Stimulated activated CD4-positive, alpha-beta T cell treated with anti-CD3 and anti-CD28 coated beads, TNF-alpha, amount 100 ng/mL, for 4 hours (primary cell): ENCODE measurements at regions not wholly inside any gene's neighbourhood (a gene's known extent, or its start where the extent isn't known, plus 50 kb on each side); places are given as distances from the start of the nearest gene placed in this dataset.
"Not testable (repeated sequence)": the region's sequence is repeated elsewhere in the genome, so short reads cannot be mapped to it uniquely, and the experiment has no call there.

Source experiments
- DNase-seq, 3 experiments: peaks; one replicate each; pipeline ENCODE4 v3.0.0-alpha.2; 2020; ENCODE audit warnings: low read depth in 3 of 3

DNA sequence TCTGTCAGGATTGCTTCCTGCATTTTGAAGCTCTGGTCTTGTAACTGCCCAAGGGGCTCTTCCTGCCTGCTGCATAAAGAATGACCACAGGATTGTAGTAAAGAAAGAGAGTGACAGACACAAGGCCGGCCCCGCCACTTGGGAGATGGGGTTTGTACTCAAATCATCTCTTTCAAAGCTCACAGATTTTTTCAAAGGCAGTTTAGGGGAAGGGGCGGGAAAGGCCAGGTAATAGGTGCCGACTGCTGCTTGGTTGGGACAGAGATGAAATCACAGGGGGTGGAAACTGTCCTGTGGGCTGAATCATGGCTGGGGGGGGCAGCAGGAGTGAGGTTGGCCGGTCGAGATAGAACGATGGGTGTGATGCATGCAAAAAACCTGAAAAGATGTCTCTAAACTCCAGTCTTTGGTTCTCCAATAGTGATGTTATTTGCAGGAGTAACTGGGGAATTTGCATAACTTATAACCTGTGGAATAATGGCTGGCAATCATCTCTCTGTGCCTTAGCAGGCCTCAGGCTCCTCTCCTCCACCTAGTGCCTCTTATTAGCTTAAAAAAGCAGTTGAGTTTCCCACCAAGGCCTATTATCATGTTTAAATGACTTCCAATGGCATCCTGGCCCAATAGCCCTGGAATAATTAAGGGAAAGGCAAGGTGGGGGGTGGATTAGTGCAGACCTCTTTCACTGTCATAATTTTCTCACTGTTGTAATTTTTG lies 778.4 kb upstream of the FRG1 start:
- DNase-seq: no peak

DNA sequence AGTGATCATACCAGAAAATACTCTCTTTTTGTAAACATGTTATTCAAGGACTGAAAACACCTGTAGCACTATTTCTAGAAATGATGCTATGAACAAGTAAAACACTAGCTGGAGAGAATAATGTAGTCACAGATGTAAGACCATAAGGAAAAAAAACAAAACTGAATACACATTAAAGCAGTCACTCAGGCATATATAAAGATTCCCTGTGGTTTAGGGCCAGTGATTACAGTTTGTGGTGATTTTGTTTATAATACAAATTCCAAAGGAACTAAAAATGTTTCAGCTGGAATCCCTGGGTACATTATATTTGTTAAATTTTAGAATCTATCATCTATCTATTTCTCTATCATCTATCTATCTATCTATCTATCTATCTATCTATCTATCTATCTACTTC lies 777.8 kb upstream of the FRG1 start:
- no peak for DNase-seq

DNA sequence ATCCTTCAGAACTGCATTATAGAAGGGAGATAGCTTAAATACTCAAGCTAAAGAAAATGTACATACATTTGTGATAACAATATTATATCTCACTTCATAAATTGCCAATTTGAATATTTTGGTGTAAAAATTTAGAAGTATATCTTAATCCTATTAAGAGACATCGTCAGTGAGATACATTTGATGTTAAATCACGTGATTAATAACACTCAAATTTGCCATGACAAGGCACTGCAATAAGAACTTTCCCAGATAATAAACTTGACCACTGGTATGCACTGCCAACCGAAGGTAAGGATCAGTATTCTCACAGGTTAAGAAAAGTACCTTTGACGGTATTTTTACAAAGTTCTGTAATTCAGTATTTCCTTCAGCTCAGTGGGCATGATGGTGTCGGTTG lies 764.7 kb upstream of the FRG1 start:
- DNase-seq: no peak

DNA sequence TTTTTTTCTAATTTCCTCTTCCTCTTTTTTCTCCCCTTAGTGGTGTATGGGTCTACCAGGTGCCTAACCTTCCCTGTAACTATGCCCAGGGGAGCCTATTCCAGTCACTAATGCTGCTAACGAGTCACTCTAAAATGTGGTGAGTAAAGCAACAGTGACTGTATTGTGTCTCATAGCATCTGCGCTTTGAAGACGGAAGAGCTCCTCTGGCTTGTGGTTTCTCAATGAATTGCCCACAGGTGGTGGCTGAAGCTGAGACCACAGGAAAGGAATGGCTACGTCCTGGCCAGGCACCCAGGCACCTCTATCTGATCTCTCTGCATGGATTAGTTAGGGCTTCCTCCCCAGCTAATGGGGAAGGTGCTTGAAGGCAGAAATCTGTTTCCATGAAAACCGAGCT lies 763.5 kb upstream of the FRG1 start:
- DNase-seq: no peak

DNA sequence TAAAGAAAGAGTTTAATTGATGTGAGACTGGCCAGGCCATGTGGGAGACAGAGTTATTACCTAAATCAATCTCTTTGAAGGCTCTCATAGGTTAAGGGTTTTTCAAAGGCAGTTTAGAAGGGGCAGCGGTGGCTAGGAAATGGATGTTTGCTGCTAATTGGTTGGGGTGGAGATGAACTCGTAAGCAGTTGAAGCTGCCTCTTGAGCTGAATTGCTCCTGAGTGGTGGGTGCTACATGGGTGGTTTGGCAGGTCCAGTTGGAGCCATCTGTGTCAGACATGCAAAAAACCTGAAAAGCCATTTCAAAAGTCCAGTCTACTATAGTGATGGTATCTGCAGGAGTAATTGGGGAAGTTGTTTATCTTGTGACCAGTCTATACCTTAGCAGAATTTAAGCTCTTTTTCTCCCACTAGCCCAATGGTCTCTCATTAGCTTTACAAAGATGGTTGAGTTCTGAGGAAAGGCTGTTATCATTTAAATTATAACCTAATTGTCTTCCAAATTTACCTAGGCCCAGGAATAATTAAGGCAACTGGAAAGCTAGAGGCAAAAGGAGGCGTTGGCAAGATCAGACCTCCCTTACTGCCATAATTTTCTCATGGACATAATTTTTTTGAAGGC lies 762.4 kb upstream of the FRG1 start:
- DNase-seq: no peak

DNA sequence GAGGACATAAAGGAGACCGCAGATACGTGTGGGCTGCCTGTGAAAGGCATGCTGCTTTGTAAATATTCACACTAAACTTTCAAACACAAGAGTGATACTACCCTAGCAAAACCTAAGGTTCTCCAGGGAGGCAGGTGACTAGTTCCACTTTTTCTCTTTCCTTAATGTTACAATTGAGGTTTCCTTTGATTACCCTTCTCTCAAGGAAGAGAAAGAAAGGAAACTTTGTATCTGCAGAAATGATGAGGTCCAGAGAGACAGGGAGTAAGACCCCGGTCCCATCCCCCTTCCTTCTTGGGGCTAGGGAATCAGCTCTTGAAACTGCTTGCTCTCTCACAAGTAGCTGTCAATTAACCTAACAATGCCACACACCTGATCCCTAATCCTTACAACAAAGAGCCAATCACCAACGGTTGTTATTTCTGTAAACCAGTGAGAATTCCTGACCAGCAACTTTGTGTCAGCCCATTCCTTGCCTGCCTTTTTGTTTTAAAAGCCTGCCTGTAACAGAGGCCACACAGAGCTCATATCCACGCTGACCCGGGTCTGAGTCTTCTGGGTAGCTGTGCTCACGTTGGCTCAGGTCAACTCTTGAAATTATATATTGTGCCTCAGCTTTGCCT lies 754.8 kb upstream of the FRG1 start:
- DNase-seq: no peak

DNA sequence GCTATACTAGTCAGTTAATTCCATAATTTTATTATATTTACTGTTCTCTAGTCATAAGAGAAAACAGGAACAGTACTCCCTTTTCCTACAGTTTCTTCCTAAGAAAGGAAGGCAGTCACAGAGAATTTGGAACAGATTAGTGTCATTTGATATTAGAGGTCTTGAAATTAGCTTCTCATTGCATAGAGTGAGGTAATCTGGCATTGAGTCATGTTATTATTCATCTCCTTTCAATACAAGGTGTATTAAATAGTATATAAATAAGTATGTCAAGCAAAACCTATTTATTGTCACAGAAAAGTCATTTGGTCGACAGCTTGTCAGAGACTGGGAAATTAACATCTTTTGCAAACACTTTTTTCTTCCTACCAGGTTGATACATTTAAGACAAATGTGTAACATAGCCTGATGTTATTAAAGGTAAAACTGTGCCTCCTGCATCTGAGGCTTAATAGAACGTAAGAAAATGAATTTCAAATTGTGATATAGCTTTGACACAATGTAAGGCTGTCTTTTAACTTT lies 753.1 kb upstream of the FRG1 start:
- DNase-seq: no peak

DNA sequence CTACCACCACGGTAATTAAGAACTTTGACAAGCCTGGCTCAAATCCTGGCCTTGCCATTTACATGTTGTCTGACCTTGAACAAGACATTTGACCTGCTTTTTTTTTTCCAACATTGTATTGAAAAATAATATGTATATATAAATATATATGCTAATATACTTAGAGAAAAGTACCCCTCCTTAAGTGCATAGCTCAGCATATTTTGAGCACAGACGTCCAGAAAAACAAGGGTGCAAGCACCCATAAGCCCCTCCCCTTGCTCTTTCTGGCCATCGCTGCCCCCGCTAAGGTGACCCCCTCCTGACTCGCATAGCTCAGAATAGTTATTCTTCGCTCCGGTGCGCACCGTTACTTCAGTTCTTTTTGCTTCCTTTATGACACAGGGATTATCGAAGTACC lies 742.0 kb upstream of the FRG1 start:
- no peak for DNase-seq

DNA sequence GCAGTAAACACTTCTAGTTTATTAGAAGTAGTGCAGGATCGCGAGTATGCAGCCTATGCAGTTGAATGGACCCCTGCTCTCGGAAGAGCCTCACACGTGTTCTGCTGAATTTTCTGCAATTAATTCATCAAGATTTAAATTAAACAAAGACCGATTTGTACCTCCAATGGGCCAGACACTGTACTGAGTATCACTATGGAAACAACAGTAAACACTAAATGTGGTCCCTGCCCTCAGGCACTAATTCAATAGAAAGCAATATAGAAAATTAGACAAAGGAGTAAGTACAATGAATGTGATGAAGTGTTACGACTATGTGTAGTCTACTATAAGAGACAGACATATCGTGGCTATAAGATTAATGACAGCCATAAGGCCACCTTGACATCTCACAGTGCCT lies 740.3 kb upstream of the FRG1 start:
- DNase-seq: no peak

DNA sequence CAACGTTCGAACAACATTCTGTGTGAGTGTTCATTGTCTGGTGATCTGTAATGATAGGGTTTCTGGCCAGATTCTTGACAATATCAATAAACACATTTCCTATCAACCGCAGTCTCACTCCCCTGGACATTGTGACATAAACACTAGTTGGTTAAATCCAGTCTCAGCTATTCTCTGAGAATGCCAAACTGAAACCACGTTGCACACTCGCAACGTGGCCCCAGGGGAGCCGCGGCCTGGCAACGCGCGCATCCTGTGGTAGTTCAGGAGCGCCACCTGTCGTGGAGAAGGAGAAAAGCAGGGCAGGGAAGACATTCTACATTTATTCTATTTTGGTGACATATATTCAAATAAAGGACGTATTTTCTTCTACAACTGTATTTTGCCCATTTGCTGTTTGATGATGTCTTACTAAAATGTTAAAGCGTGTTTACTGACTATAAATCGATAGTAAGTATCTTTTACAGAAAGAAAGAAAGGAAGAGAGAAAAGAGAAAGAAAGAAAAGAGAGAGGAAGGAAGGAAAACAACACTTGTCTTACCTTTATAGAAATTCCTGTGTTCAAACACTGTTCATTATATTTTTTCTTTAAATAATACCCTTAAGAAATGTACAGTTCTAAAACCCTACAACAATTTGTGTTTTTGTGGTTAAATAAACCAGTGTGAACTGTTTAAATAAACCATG lies 738.3 kb upstream of the FRG1 start:
- DNase-seq: peak in 1 of 3 experiments; percentile 0

DNA sequence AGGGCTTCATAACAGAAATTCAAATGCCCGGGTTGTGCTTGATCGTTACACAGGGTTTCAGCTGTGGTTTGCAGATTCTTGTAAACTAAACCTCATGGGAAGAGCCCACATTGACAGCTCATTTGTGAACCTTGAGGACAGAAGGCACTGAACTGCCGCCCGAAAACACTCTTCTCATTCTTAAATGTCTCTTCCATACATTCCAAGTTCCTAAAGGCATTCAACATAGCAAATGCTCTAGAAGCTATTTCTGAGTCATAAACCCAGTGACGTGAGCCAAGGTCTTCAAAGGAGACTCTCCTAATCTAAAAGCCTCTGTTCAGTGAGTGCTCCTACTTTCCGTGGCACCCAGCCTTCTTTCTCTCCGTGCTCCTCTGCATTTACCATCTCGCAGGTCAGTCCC lies 737.8 kb upstream of the FRG1 start:
- DNase-seq: no peak

DNA sequence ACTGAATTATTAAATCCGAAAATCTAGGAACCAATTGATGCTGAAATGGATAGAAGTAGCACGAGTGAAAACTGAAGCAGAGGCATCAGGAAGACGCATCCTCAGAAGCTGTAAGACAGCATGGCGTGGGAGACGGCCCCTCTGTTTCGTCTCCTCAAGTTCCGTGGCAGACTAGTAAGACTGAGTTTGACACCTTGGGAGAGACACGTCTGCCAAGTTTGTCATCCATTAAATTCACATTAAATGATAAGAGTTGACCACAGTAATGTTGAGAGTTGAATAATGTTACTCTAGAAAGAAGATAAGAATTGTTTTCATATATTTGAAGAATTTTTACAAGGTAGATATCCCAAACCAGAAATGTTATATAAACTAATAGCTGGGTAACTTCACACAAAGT lies 736.1 kb upstream of the FRG1 start:
- no peak for DNase-seq

DNA sequence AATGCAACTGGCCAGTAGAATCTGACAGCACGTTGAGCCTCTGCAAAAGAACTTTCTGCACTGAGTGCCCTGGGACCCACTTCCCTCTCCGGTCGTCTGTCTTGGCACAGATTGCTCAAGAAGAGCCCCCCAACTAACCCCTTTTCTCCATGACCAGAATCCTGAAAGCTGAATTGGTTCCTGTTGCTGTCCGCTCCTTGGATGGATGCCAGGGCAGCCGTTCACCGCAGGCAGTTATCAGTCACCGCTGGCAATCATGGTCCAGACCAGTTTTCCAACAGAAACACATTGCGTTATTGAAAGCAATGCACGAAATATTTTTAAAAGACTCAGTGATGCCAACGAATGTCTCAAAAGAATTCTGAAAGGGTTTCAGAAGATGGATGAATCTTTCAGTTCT lies 733.7 kb upstream of the FRG1 start:
- DNase-seq: no peak

DNA sequence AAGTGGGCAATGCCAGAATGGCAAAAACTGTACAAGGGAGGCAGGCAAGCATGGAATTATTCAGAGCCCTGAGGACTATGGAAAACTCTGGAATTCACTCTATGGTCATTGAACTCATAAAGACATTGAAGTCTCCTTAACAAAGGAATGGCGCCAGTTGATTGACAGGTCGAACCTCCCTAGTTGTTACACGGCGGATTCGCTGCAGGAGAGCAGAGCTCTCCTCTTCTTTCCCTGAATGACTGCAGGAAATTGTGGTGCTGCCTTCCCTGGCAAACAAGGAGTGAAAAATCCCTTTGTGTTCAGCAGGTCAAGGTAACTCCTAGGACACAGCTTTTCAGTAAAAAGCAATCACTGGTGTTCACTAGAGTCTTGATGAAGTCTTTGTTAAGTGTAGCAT lies 732.8 kb upstream of the FRG1 start:
- no peak for DNase-seq

DNA sequence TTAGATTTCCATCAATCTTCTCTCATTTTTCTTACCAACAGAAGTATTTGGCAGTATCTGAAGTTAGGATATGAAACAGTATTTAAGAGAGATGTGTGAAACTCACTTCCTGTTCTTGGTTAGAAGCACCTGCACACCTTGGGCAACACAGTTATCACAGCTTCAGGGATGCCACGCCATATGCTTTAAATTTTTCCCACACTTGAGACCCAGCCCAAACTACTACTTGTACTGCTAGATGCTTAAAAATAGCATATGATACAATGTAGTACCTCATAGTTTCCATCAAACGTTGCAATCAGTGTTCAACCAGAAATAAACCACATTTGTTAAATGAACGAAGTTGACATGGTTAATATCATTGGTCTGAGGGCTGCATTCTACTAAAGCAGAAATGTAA lies 725.1 kb upstream of the FRG1 start:
- DNase-seq: no peak

DNA sequence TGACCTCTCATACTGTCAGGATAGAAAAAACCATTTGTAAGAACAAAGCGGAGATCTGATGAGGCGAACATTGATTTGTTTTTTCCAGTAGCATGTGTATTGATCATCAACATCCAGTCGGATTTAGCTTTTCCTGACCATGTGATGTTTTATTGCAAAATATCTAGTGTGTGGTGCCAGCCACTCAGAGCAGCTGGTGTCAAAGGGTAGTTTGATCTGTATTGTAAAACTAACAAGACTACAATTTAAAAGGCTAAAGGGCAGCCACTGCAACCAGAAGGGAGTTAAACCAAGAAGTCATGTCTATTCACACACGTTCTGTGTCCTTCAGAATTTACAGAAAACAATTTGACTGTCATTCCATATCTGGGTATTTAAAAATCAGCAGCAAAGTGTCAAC lies 719.0 kb upstream of the FRG1 start:
- no peak for DNase-seq

DNA sequence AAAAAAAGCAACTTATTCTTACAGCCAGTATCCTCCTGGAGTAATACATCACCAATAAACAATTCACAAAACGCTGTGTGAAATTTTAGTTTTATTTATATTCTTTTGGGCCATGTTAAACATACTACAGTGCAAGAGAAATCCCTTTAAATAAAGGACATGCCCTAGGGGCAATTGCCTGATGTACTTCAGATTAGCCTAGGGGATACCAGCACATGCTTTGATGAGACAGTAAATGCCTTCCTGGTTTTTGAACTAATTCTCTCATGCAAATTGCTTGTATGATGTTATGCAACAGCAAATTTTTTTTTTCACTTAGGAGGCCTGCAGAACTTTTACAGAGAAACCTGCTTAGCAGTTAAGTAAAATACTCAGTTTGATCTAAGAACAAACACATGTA lies 711.9 kb upstream of the FRG1 start:
- no peak for DNase-seq

DNA sequence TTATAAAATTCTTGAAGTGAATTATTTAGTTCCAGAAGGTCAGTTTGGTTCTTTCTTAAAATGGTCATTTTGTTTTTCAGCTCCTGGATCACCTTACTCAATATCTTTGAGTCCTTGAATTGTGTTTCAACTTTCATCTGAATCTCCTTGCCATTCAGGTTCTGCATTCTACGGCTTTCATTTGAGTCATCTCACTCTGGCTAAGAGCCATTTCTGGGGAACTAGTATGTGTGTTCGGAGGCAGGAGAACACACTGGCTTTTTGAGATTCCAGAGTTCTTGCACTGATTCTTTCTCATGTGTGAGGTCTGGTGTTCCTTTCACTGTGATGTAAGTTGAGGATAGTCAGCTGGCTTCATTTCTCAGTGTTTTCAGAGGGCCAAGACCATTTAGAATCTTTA lies 708.4 kb upstream of the FRG1 start:
- no peak for DNase-seq

DNA sequence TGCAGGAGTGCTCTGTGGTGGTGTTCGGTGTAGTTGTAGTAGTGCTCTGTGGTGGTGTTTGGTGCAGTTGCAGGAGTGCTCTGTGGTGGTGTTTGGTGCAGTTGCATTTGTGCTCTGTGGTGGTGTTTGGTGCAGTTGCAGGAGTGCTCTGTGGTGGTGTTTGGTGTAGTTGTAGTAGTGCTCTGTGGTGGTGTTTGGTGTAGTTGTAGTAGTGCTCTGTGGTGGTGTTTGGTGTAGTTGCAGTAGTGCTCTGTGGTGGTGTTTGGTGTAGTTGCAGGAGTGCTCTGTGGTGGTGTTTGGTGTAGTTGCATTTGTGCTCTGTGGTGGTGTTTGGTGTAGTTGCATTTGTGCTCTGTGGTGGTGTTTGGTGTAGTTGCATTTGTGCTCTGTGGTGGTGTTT lies 706.9 kb upstream of the FRG1 start:
- peak in 1 of 3 experiments; percentile 1 for DNase-seq

DNA sequence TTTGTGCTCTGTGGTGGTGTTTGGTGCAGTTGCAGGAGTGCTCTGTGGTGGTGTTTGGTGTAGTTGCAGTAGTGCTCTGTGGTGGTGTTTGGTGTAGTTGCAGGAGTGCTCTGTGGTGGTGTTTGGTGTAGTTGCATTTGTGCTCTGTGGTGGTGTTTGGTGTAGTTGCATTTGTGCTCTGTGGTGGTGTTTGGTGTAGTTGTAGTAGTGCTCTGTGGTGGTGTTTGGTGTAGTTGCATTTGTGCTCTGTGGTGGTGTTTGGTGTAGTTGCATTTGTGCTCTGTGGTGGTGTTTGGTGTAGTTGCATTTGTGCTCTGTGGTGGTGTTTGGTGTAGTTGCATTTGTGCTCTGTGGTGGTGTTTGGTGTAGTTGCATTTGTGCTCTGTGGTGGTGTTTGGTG lies 705.7 kb upstream of the FRG1 start:
- peak in 1 of 3 experiments; percentile 3 for DNase-seq

DNA sequence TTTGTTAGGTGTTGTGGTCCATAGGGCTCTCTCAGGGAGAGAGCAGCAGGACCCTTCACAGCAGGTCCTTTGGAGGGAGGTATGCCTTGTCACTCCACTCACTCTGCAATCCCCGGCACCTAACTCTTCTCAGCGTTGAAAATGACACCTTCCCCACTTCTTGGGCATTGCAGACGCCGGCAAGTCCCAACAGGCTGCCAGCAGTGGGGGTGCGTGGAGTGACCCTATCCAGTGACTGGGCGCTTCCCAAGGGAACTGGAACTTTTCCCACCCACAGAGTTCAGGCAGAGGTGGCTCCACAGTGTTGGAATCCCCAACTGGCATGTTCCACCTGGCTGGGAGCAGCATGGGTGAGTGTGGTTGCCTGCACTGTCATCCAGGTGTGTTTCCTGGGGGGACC lies 705.1 kb upstream of the FRG1 start:
- DNase-seq: no peak

DNA sequence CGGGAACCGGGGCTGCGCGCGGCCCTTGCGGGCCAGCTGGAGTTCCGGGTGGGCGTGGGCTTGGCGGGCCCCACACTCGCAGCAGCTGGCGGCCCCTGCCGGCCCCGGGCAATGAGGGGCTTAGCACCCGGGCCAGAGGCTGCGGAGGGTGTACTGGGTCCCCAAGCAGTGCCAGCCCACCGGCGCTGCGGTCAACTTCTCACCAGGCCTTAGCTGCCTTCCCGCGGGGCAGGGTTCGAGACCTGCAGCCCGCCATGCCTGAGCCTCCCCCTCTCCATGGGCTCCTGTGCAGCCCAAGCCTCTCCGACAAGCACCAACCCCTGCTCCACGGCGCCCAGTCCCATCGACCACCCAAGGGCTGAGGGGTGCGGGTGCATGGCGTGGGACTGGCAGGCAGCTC lies 704.4 kb upstream of the FRG1 start:
- not testable (repeated sequence) for DNase-seq

DNA sequence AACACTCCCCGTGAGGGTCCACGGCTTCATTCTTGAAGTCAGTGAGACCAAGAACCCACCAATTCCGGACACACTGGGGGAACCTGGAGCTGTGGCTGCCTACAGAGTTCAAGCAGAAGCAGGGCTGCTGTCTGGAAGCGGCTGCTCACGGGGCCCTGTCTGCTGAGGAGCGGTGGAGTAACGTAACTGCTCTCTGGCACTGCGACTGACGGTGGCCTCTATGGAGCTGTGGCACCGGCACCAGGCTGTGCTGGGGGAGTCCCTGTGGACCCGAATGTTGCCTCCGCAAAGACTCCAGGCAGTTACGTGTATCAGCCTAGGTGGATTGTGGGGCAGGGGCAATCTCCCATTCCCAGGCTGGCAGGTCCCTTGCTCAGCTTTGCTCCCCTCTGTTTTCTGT lies 703.3 kb upstream of the FRG1 start:
- DNase-seq: no peak
